HG03439 (cell line): ENCODE measurements at regions not wholly inside any gene's neighbourhood (a gene's known extent, or its start where the extent isn't known, plus 50 kb on each side); places are given as distances from the start of the nearest gene placed in this dataset.

Experiments
- ATAC-seq: cut with Tn5 transposase; IDR thresholded peaks from one replicate; pipeline ENCODE4 v1.9.1; 2021; ENCODE audit warnings: mild to moderate bottlenecking, moderate library complexity; ENCODE audit not compliant: unreplicated experiment

DNA sequence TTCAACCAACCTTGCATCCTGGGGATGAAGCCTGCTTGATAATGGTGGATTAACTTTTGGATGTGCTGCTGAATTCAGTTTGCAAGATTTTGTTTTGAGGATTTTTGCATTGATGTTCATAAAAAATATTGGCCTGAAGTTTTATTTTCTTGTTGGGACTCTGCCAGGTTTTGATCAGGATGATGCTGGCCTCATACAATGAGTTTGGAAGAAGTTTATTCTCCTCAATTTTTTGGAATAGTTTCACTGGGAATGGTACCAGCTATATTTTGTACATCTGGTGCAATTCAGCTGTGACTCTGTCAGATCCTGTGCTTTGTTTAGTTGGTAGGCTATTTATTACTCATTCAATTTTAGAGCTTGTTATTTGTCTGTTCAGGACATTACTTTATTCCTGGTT is 340.3 kb upstream of the TRAM1L1 start:
- no peak for ATAC-seq

DNA sequence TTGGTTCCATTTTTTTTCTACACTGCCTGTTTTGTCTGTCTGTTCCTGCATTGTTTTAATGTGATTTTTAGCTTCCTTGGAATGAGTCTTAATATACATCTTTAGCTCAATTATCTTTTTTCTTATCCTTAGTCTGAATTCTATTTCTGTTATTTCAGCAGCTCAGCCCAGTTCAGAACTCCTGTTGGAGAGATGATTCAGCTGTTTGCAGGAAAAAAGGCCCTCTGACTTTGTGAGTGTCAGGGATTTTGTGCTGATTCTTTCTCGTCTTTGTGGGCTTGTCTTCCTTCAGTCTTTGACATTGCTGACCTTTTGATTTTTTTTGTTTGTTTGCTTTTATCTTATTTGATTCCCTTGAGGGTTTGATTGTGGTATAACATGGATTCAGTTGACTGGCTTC is 343.2 kb upstream of the TRAM1L1 start:
- no peak for ATAC-seq

DNA sequence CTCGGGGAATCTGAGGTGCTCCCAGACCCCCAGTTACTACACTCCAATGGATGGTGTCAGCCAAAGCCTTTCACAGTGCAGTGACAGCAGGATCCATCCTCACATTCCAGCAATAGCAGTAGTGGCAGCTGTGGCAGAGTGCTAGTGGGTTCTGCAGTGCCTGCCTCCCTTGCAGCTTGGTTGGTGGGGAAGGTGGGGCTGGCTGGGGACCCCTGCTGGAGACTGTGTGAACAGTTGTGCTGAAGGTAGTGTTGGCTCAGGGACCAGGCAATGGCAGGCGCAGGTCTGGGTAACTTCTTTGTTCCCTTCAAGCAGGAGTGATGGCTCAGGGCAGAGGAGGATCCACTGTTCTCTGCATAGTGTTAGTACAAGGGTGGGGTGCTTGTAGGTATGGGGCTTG is 343.7 kb upstream of the TRAM1L1 start:
- no peak for ATAC-seq

DNA sequence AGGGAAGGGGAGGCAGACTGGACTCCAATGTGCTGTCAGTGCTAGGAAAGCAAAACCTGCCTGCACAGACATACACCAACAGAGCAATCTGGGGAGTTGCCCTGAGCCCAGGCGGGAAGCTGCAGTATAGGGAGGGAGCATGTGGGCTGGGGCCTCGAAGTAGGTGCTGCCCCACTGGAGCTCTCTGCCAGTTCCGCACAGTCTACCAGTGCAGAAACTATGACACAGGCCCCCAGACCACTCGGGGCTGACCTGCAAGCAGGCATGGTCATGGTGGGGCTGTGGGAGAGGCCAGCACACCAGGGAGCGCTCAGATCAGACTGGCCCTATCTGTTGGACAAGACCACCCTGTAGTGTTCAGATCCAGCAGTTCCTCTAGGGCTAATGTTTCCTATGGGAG is 344.1 kb upstream of the TRAM1L1 start:
- no peak for ATAC-seq

DNA sequence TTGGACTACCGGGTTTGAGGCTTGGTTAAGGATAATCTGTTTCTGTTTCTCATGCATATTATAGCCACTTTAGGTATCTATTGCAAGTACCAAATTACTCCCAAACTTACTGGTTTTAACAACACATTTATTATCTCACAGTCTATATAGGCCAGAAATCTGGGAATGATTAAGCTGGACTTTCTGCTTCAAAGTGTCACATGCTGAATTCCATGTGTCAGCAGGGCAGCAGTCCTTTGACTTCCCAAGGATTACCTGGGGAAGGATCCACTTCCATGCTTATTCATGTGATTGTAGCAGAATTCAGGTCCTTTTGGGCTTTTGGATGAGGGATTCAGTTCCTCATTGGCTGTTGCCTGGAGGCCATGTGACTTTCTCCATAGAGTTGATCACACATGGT is 349.0 kb upstream of the TRAM1L1 start:
- no peak for ATAC-seq

DNA sequence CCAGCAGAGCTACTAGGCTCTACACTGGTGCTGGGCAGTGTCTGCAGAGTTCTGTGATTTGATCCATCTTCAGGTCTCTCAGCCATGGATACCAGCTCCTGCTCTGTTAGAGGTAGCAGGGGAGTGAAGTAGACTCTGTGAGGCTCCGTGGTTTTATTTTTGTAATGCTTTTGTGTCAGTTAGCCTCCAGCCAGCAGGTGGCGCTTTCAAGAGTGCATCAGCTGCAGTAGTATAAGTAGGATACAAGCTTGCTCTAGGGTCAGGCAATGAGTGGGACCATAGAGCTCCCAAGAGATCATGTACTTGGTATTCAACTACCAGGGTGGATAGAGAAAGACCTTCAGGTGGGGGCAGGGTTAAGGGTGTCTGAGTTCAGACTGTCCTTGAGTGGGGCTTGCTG is 362.5 kb upstream of the TRAM1L1 start:
- no peak for ATAC-seq

DNA sequence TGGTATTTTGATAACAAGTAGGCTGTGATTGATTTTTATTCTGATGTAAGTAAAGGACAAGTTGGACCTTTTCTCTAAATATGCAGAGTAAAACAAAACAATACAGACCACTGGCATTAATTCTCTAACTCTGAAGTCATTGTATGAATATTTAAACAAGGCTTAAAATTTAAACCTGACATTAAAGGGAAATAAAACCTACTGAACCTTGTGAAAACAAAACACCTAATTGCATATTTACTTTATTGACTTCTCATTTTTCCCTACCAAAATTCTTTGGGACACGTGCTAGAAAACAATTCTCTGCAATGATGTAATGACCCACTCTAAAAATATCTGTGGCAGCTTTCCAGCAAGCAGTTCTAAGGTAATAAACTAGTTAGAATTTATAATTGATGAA is 369.7 kb upstream of the TRAM1L1 start:
- ATAC-seq: no peak

DNA sequence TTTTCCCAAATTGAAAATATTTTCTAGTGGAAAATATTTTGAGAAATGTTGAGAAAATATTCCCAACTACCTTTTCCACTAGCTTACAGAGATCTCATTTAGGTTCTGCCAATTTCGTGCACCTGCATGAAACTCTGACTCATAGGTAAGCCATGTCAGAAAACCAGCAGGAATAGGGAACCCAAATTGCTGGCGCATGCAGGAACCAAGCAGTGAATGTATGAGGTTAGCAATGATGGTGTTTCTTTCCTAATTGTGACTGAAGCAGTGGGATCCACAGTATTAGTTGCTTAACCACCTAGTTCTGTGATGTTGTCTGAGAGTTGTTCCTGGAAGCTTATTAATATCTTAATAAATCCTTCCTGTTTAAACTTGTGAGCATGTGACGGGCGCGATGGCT is 381.0 kb upstream of the TRAM1L1 start:
- ATAC-seq: no peak

DNA sequence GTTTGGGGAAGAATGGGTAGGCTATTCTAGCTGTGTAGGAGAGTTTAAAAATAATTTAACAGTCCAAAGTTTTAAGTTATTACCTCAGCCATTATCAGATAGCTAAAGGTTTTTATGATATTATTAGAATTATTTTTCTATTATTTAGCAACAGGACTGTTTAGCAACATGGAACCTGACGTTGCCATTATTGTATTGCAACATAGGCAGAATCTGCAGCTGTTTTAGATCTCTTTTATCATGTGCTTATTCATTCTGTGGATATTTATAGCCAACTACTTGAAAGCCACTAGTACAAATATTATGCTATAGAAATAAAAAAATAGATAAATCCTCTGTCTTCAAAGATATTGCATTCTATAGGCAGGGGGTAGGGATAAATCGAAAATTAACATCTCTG is 382.0 kb upstream of the TRAM1L1 start:
- ATAC-seq: no peak

DNA sequence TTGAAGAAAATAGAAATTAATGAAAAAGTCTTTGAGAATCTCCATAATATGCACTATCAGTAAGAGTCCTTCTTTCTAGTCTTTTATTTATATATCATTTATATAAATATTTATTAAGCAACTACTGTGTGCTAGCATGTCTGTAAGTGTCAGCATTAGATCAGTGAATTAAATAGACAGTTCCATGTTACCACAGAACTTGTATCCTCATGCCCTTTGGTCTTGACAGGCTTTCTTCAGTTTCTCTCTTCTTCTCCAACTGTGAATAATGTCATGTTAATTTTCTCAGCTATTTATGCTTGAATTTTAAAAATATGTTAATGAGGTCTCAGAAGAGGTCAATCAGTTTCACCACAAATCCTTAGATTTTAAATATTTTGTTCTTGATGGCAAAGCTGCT is 389.6 kb upstream of the TRAM1L1 start:
- ATAC-seq: no peak

DNA sequence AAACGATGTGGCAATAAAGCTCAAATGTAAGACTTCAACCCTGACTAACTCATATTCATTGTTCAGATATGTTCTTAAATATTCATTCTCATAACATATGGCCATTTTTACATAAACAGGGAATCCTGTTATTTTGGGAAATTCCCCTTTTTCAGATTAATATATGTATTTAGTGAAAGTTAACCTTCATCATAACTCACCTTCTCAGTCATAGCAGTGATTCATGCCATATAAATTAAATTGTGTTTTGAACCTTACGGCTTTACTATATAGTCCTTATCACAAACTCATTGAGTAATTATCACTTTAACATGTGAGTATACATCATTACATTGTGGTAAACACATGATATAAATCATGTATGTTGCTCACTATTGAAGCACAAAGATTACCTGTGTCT is 392.5 kb upstream of the TRAM1L1 start:
- no peak for ATAC-seq

DNA sequence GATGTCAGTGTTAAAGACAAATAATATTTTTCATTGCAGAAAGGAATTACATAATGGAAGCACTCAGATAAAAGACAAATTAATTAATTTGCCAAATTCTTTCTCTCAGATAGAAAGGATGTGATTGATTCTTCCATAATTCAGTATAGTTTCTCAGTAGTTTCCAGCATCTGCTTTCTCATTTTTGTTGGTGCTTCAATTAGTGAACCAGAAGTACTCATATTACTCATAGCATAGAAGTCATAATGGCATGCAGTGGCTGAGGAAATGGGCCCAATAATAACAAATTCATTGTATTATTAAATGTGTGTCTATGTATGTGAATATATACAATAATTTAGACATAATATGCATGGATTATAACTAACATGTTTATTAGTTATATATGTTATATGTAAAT is 393.3 kb upstream of the TRAM1L1 start:
- no peak for ATAC-seq

DNA sequence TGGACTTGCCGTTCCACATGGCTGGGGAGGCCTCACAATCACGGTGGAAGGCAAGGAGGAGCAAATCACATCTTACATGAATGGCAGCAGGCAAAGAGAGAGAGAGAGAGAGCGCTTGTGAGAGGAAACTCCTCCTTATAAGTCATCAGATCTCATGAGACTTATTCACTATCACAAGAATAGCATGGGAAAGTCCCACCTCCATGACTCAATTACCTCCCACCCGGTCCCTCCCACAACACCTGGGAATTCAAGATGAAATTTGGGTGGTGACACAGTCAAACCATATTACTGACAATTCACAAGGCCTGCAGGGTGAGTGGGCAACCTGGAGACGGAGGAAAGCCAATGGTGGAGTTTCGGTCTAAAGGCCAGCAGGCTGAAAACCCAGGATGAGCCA is 394.3 kb upstream of the TRAM1L1 start:
- no peak for ATAC-seq

DNA sequence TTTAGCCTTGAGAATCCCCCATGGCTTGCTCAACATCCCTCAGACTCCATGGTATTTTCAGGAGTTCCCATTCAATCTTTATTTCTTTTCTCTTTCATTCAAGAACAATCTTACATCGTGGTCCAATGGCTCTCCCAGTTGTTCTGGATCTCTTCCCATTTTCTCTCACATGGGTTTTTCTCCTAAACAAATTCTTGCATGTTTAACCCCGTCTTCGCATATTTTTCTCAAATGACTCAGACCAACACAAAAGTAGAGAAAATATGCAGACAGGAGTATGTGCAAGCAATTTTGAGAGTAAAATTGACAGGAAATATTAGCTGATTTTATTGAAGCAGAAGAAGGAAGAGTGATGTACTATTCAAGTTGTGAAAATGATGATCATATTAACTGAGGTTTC is 396.4 kb upstream of the TRAM1L1 start:
- ATAC-seq: no peak

DNA sequence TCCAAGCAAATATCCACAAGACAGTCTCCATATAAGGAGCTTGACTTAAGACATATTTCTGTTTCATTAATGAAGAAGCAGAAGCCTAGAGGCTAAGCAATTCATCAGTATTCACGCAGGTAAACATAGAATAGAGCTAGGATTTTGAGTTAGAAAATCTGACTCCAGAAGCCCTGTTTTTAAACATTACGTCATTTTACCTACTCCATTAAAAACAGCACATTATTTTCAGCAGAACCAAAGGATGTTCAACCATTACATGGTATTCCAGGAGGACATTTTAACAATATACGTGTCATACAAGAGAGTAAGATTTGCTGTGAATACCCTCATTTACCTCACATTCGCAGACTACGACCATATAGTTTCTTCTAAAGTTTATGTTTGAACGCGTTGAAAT is 403.3 kb upstream of the TRAM1L1 start:
- ATAC-seq: no peak

DNA sequence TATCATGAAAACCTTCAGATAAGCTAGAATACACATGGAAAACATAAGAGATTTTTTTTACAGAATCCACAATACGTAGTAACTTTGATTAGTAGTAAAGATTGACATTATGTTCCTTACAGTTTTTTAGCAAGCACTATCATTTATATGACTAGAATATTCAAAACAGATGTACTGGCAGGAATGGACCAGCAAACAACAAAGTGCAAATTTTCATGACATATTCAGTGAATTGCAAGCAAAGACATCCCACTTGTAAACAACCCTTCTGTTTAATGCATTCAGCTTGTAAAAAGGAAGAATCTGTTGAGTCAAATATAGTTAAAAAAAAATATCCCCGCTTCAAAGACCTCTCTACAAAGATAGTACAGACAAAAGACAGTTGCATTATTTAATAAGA is 403.7 kb upstream of the TRAM1L1 start:
- ATAC-seq: no peak

DNA sequence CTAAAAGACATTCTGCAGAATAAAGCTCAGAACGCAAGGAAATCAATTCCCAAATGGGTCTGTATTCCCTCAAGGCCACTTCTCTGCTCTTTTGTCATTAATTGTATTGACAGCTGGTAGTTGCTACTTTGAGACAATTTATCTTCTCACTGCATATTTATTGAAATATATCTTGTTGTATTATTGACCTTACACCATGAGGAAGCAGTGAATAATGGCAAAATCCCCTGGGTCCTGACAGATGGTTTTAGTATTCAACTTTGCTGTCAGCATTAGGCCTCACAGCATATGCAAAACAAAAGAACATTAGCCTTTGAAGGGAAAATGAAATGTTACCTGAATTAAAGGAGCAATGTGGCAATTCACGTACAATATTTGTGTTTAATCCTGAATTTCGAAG is 406.1 kb upstream of the TRAM1L1 start:
- no peak for ATAC-seq

DNA sequence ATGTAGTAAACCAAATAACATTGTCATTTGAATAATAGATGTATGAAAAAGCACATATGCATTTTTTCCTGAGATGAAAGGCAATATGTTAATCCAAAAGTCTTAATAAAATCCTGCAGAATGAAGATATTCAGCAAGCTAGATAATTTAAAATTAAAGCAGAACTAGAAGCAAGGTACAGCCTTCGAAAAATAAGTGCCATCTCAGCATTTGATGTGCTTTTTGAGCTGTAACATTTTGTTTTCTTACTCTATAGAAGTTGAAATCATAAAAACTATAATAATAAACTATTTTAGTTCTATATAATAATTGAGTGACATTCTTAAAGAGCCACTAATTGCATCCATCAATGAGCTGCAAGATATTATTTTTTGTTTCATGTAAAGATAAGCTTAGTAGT is 410.4 kb upstream of the TRAM1L1 start:
- no peak for ATAC-seq

DNA sequence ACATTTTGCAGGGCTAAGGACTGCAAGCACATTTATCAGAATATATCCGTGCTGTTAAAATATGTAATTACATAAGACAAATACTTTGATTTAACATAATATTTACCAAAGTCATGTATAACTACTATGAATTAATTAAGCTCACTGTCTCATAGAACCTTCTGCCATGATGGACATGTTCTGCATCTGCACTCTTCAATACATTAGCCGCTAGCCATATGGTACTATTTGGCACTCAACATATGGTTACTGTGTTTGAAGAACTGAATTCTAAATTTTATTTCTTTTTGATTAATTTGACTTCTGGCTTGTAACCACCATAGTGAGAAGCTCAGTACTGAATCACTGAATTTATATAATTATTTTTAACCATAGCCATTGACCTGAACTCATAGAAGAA is 427.0 kb upstream of the TRAM1L1 start:
- no peak for ATAC-seq

DNA sequence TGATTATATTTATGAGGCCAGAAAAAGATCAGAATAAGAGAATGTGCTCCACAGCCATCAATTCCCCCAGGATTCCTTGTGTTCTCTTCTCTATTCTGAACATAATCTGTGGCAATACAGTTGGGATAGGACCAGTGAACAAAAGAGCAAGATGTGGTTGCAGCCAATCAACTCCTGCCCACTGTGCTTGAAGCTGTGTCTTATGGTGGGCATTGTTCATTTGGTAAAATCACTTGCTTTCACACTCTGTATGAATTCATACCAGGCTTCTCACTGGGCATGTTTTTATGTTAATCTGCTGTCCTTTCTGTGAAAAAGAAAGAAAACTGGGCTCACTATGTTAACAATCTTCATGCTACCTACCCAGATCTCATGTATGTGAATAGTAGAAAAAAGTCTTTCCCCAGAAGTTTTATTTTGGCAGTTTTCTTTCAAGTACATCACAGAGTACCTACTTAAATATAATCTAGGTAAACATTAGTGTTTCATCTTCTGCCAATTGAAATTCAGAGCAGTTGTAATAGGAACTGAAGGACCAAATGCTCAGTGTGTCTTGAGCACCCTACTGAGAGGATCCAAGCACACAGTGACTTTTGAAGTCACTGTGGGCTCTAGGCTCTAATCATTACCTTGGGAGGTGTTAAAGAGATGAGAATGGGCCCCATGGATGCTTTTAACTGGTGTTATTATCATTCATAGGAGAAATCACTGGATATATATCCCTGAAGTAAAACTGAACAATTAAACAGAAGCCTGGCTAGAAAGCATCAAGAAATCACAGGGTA is 429.2 kb upstream of the TRAM1L1 start:
- ATAC-seq: no peak

DNA sequence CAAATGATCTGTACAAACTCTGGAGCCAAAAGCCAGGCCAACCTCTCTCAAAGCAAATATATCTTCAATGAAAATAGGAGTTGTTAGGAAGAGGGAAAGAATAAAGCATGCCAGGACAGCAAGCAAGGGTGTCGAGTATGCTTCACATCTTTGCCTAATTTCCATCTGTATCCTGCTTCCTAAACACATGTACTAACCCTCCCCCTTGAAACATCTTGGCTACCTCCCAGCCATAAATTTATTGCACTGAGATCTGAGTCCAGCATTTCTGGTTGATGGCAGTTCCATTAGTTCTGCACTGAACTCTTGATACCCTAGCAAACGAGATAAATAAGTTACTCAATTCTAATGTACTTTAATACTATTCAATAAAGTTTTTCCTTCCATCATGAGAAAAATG is 430.5 kb upstream of the TRAM1L1 start:
- no peak for ATAC-seq

DNA sequence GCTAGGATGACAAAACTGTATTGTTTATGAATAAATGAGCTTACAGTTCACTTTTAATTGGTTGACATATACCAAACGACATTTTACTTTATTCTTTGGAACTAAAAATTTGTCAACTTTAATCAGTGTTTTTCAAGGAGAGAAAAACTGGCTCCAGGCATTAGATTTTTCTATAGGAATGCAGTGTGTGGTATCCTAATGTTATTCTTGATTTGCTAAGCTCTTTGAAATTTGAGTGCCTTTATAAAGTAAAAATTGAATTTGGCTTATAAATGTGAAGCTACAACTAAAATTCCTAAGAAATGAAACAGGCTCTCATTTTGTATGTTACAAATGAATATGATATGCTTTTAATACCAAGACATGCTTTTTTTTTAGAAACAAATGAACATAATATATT is 442.2 kb upstream of the TRAM1L1 start:
- no peak for ATAC-seq

DNA sequence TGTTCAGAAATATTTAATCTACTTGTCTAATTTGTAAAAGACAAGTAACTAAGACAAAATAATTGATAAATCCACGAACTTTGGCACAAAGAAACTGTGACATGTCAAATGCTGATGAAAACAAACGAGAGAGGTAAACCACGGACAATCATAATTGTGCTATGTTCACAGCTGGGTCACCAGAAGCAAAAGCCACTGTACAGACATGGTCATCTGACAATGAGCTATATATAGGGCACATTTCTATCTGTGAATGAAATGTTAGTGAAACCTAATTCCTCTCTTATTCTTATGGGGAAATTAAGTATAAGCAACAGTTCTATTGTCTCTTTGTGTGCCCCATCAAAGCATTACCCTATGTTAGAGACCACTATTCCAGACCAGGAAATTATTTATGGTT is 444.0 kb upstream of the TRAM1L1 start:
- ATAC-seq: no peak
